RWPE2 (cell line): ENCODE measurements at regions not wholly inside any gene's neighbourhood (a gene's known extent, or its start where the extent isn't known, plus 50 kb on each side); places are given as distances from the start of the nearest gene placed in this dataset.
"Not testable (repeated sequence)": the region's sequence is repeated elsewhere in the genome, so short reads cannot be mapped to it uniquely, and the experiment has no call there.

Experiments used
- ATAC-seq: fragments of 200-7000 bp; cut with Tn5 transposase; 3 replicates; pipeline ENCODE4 v1.9.1; 2021; ENCODE audit warnings: low read depth
- DNase-seq: peaks from one replicate; pipeline ENCODE4 v3.0.0-alpha.2; 2020; ENCODE audit warnings: low spot score
- H3K27ac ChIP-seq: fragments of 450-650 bp; 2 replicates; pipeline ENCODE4 v1.5.1; 2017; ENCODE audit warnings: mild to moderate bottlenecking; ENCODE audit not compliant: poor library complexity, severe bottlenecking
- H3K27me3 ChIP-seq: fragments of 250-450 bp; sonication (Bioruptor Pico); 2 replicates; pipeline ENCODE4 v1.5.1; 2021; ENCODE audit warnings: mild to moderate bottlenecking, moderate library complexity; ENCODE audit not compliant: insufficient read depth, poor library complexity, severe bottlenecking
- H3K36me3 ChIP-seq: fragments of 250-450 bp; sonication (Bioruptor Pico); 2 replicates; pipeline ENCODE4 v1.5.1; 2020; ENCODE audit warnings: low read depth, mild to moderate bottlenecking, moderate library complexity
- H3K4me1 ChIP-seq: fragments of 250-450 bp; sonication (Bioruptor Pico); 2 replicates; pipeline ENCODE4 v1.5.1; 2021; ENCODE audit warnings: mild to moderate bottlenecking, moderate library complexity; ENCODE audit not compliant: insufficient read depth, poor library complexity, severe bottlenecking
- H3K4me3 ChIP-seq: fragments of 250-450 bp; sonication (Bioruptor Pico); 2 replicates; pipeline ENCODE4 v1.5.1; 2021; ENCODE audit warnings: mild to moderate bottlenecking, moderate library complexity; ENCODE audit not compliant: severe bottlenecking
- H3K9me3 ChIP-seq: fragments of 250-450 bp; sonication (Bioruptor Pico); 2 replicates; pipeline ENCODE4 v1.5.1; 2021; ENCODE audit warnings: mild to moderate bottlenecking, moderate library complexity; ENCODE audit not compliant: severe bottlenecking
- CTCF ChIP-seq: fragments of 450-650 bp; IDR thresholded peaks from one replicate; pipeline ENCODE4 v1.5.1; 2017; ENCODE audit warnings: mild to moderate bottlenecking, moderate library complexity; ENCODE audit not compliant: poor library complexity, severe bottlenecking

- DNase-seq (no peak), ATAC-seq (peak; percentile 76)
- H3K9me3 ChIP-seq = no peaks in the 10 kb centered on the region
- no peaks in the 10 kb centered on the region for H3K27me3 ChIP-seq
- H3K36me3 ChIP-seq = no peaks in the 10 kb centered on the region
- H3K4me1 ChIP-seq = no peaks in the 10 kb centered on the region
- peak overlapping the region; percentile 22 for H3K27ac ChIP-seq
- H3K4me3 ChIP-seq = no peak overlapping the region
- TF ChIP-seq CTCF = no peak
Measured at GRCh38 chr12:131266591-131267467, 313.1 kb downstream of the ADGRD1 start.

GRCh38 chr12:131267576-131267975 lies 313.9 kb downstream of the ADGRD1 start:
- Histone ChIP-seq H3K27me3 (no peaks in the 10 kb centered on the region), H3K36me3 (no peaks in the 10 kb centered on the region), H3K4me3 (no peak overlapping the region), H3K4me1 (no peaks in the 10 kb centered on the region), H3K9me3 (no peaks in the 10 kb centered on the region), H3K27ac (peak overlapping the region; percentile 22)
- no peak for TF ChIP-seq CTCF
- ATAC-seq = no peak
- DNase-seq = no peak

GRCh38 chr12:131268123-131268522 lies 314.4 kb downstream of the ADGRD1 start:
- ATAC-seq = peak; percentile 71
- H3K27ac ChIP-seq, H3K27me3 ChIP-seq, H3K9me3 ChIP-seq, H3K4me3 ChIP-seq, H3K36me3 ChIP-seq, H3K4me1 ChIP-seq, DNase-seq: not testable (repeated sequence)

- H3K27ac ChIP-seq, H3K9me3 ChIP-seq, H3K4me3 ChIP-seq, H3K36me3 ChIP-seq, ATAC-seq, H3K4me1 ChIP-seq, H3K27me3 ChIP-seq, DNase-seq: not testable (repeated sequence)
Measured at GRCh38 chr12:131268571-131268970, 314.9 kb downstream of the ADGRD1 start.

GRCh38 chr12:131269551-131269950 lies 315.8 kb downstream of the ADGRD1 start:
- TF ChIP-seq CTCF = no peak
- H3K27ac ChIP-seq = no peak overlapping the region
- no peak for ATAC-seq
- no peaks in the 10 kb centered on the region for H3K9me3 ChIP-seq
- H3K36me3 ChIP-seq = no peaks in the 10 kb centered on the region
- DNase-seq = no peak
- H3K27me3 ChIP-seq = no peaks in the 10 kb centered on the region
- H3K4me1 ChIP-seq = no peaks in the 10 kb centered on the region
- no peak overlapping the region for H3K4me3 ChIP-seq

- ATAC-seq, H3K27me3 ChIP-seq, H3K9me3 ChIP-seq, DNase-seq, H3K4me1 ChIP-seq, H3K36me3 ChIP-seq, H3K27ac ChIP-seq, H3K4me3 ChIP-seq: not testable (repeated sequence)
Measured at GRCh38 chr12:131269977-131270376, 316.3 kb downstream of the ADGRD1 start.
